ENCODE measurements at regions not wholly inside any gene's neighbourhood (a gene's known extent, or its start where the extent isn't known, plus 50 kb on each side); places are given as distances from the start of the nearest gene placed in this dataset.

DNA sequence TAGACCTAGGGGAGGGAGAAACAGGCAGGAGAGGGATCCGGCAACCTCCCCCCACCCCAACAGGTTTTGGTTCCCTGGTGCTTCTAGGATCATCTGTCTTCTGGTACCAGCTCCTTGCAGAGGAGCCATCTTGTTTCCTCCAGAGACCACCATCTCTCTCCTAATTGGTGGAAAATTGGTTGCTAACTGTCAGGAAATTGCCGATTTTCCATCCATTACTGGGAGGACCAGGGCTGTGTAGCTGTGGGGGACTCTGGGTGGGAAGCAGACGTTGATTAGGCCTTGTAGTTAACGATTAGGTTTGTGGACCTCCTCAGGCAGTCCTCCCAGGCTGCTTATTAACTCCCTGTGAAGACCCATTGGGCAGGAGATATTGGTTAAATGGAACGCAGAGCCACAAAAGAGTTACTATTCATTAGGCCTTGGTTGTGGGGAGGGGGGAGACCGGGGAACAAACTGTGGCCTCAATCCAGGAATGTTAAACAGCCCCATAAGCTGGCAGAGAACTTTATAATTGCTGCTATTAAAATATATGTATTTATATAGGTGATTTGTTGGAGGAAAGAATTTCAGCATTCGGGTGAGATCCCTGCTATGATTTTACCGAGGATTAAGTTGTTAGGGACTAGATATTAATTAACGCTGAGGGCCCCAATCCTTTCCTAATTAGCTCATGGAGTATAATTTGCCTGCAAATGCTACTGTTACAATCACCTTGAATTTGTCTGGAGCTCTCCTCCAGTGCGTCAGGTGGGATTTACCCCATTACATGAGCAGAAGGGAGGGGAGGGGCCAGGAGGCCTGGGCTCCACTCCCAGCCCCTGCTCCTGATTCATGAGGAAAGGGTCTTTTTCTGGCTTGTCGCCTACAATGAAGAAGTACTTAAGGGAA, 61.2 kb upstream of the TRABD2B start:
- Histone ChIP-seq H3K27me3 (ENCODE audit: low read depth) (no peaks in the 10 kb centered on the region), H3K4me1 (peaks cover 11% of the 10 kb centered on the region), H3K4me3 (no peak overlapping the region), H3K27ac (no peak overlapping the region), H3K9me3 (no peaks in the 10 kb centered on the region), H3K36me3 (no peaks in the 10 kb centered on the region)
- intact Hi-C loops (cut with DNase I), result no loop called here
- TF ChIP-seq, protein P1, sequence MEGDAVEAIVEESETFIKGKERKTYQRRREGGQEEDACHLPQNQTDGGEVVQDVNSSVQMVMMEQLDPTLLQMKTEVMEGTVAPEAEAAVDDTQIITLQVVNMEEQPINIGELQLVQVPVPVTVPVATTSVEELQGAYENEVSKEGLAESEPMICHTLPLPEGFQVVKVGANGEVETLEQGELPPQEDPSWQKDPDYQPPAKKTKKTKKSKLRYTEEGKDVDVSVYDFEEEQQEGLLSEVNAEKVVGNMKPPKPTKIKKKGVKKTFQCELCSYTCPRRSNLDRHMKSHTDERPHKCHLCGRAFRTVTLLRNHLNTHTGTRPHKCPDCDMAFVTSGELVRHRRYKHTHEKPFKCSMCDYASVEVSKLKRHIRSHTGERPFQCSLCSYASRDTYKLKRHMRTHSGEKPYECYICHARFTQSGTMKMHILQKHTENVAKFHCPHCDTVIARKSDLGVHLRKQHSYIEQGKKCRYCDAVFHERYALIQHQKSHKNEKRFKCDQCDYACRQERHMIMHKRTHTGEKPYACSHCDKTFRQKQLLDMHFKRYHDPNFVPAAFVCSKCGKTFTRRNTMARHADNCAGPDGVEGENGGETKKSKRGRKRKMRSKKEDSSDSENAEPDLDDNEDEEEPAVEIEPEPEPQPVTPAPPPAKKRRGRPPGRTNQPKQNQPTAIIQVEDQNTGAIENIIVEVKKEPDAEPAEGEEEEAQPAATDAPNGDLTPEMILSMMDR (IDR thresholded peaks at IDR 0.05), result no peak
- DNase-seq (no peak), ATAC-seq (no peak)

DNA sequence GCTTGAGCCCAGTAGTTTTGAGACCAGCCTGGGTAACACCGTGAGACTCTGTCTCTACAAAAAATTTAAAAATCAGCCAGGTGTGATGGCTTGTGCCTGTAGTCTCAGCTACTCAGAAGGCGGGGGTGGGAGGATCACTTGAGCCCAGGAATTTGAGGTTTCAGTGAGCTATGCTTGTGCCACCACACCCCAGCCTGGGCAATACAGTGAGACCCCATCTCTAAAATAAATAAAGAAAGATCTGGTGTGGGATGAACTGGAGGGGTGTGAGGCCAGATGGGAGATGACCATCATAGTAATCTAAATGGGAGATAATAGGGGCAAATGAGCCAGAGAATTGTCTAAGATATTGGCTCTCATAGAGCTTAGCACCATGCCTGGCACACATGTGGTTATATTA, 60.1 kb upstream of the TRABD2B start:
- intact Hi-C loops (cut with DNase I), result no loop called here
- no peaks in the 10 kb centered on the region for H3K27me3 ChIP-seq (ENCODE audit: low read depth)

DNA sequence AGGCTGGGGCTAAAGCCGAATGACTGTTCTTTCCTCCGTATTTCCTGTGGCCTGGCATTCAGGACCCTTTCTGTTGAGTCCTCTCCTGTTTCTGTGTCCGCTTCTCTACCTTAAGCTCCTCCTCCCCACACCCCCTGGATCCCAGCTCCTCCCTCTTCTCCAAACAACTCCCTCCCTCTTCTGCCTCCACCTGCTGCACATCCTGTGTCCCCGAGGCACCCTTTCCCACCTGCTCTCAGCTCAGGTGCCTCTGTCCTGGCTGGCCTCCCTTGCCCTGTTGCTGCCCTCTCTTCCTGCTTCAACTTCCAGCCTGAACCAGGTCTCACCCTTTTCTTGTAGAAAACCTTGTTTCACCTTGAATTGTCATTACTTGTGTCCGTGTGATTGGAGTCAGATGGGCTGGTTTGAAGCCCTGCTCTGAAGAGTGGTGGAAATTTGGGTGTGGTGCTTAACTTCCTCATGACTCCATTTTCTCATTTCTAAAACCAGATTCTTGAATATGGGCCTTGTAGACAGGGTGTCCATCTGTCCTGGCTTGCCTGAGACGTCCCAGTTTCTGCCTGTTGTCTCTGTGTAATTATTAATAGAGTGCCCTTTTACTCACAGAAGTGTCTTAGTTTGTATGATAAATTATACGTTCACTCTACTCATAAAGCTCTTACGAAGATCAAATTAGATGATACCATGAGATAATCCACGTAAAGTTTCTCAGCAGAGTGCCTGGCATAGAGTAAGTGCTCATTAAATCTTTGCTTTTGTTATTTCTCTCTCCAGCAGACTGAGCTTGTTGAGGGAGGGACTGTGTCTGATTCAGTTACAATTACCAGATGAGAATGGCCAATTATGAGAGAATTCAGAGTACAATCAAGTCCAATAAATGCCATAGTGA, 58.9 kb upstream of the TRABD2B start:
- no peaks in the 10 kb centered on the region for H3K9me3 ChIP-seq
- no peaks in the 10 kb centered on the region for H3K27me3 ChIP-seq (ENCODE audit: low read depth)
- no peaks in the 10 kb centered on the region for H3K36me3 ChIP-seq
- TF ChIP-seq, protein P1 (IDR thresholded peaks at IDR 0.05), result no peak
- intact Hi-C loops (cut with DNase I), result no loop called here
- no peak overlapping the region for H3K27ac ChIP-seq
- no peak for ATAC-seq
- no peak overlapping the region for H3K4me3 ChIP-seq
- H3K4me1 ChIP-seq, result peaks cover 12% of the 10 kb centered on the region
- DNase-seq, result no peak

More for the DNA sequence above, 60.1 kb upstream of the TRABD2B start:
- no peak overlapping the region for H3K4me3 ChIP-seq
- peaks cover 21% of the 10 kb centered on the region for H3K4me1 ChIP-seq
- H3K9me3 ChIP-seq, result no peaks in the 10 kb centered on the region
- no peak for DNase-seq
- ATAC-seq, result no peak
- TF ChIP-seq, protein P1 (IDR thresholded peaks at IDR 0.05), result no peak
- no peak overlapping the region for H3K27ac ChIP-seq
- H3K36me3 ChIP-seq, result no peaks in the 10 kb centered on the region

DNA sequence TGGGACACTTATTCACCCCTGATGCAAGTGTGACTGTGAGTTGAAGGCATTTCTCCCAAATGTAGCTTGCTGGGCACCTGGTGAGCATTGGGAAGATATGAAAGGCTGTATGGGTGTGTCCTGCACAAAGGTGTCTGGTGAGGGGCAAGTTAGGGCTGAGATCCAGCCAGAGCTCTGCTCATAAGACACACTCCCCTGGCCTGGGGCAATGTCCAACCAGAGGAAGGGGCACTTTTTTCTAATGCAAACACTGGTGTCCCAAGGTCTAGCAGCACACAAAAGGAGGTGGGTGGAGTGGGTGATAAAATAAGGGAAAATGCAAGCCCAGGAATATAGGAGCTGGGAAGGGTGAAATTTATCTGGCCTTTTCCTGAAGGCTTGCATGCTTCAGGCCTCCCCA, 57.0 kb upstream of the TRABD2B start:
- H3K9me3 ChIP-seq, result no peaks in the 10 kb centered on the region
- no peak overlapping the region for H3K4me3 ChIP-seq
- intact Hi-C loops (cut with DNase I), result no loop called here
- no peaks in the 10 kb centered on the region for H3K27me3 ChIP-seq (ENCODE audit: low read depth)
- ATAC-seq (no peak), DNase-seq (no peak)
- no peaks in the 10 kb centered on the region for H3K36me3 ChIP-seq
- H3K27ac ChIP-seq, result no peak overlapping the region
- TF ChIP-seq, protein P1 (IDR thresholded peaks at IDR 0.05), result no peak
- peaks cover 12% of the 10 kb centered on the region for H3K4me1 ChIP-seq

DNA sequence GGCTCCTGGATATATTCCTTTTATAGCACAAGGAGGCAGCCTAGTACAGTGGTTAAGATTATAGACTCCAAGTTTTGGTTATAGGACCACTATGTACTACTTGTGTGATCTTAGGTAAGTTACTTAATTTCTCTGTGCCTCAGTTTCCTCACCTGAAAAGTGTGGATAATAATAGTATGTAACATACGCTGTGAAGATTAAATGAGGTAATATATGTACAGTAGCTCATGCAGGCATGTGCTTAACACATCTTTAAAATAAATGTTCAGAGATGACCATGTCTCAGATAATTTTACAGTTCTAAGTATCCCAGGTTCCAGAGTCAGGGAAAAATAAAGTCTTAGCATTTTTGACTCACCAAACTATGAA, 55.7 kb upstream of the TRABD2B start:
- no peak overlapping the region for H3K4me3 ChIP-seq
- intact Hi-C loops (cut with DNase I), result no loop called here
- ATAC-seq (no peak), DNase-seq (no peak)
- no peaks in the 10 kb centered on the region for H3K27me3 ChIP-seq (ENCODE audit: low read depth)
- no peaks in the 10 kb centered on the region for H3K9me3 ChIP-seq
- no peaks in the 10 kb centered on the region for H3K36me3 ChIP-seq
- TF ChIP-seq, protein P1 (IDR thresholded peaks at IDR 0.05), result no peak
- H3K27ac ChIP-seq, result no peak overlapping the region
- H3K4me1 ChIP-seq, result peaks cover 12% of the 10 kb centered on the region
